CD4-positive, alpha-beta T cell treated with Interleukin-15 for 1 hour (primary cell): ENCODE measurements at regions not wholly inside any gene's neighbourhood (a gene's known extent, or its start where the extent isn't known, plus 50 kb on each side); places are given as distances from the start of the nearest gene placed in this dataset.
"Not testable (repeated sequence)": the region's sequence is repeated elsewhere in the genome, so short reads cannot be mapped to it uniquely, and the experiment has no call there.

ENCODE experiments used
- DNase-seq: peaks from one replicate; pipeline ENCODE4 v3.0.0-alpha.2; 2020

DNA sequence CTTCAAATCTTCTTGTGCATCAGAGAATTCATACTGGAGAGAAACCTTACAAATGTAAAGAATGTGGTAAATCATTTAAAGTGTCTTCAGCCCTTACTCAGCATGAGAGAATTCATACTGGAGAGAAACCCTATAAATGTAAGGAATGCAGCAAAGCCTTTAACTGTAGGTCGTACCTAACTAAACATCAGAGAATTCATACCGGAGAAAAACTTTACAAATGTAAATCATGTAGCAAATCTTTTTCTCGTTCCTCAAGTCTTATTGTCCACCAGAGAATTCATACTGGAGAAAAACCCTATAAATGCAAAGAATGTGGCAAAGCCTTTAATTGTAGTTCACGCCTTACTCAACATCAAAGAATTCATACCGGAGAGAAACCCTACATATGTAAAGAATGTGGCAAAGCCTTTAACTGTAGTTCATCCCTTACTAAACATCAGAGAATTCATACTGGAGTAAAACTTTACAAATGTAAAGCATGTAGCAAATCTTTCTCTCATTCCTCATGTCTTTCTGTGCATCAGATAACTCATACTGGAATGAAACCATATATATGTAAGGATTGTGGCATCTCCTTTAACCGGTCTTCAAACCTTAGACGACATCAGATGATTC lies 118.5 kb upstream of the ZNF267 start:
- no peak for DNase-seq

DNA sequence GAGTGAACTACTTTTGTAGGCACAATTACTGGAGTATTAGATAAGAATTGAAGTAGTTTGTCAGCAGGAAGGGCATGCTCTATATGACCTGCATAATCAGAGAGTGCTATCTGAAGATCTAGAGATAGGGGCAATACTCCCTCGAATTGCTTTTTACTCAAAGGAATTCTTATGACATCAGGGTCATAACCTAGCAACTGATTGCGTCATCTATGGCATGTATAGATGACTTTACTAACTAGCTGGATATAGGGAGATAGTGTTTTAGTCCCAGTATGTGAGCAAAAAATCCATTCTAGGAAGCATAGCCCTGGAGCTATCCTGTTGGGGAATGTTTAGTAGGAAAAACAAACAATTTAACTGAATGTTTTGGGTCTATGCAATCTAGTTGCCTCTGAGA lies 109.5 kb upstream of the ZNF267 start:
- DNase-seq: no peak

DNA sequence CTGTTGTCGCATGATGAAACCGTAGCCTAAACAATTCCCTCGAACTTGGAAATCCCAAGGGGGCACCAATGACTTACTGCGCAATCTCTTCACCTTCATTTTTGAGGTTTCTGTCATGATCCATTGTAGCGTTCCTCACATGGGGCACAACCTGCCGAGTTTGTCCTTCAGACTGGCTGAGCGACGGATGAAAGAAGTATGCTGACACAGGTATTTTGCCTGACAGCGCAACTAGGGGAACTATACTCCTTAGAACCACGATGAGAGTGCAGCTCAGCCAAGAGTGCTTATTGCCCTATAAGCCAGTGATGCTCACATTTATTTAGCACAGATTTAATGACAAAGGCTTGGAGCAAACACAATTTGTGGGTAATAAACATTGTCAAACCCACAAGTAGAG lies 106.3 kb upstream of the ZNF267 start:
- DNase-seq: no peak

DNA sequence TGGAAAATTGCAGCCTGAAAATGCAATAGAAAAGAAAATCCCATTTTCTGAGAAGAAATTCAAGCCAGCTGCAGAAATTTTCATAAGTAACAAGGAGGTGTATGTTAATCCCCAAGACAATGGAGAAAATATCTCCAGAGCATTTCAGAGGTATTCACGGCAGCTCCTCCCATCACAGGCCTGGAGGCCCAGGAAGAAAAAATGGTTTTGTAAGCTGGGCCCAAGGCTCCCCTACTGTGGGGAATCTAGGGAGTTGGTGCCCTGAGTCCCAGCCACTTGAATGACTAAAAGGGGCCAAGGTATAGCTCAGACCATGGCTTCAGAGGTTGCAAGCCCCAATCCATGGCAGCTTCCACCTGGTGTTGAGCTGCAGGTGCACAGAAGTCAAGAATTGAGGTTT lies 93.3 kb upstream of the ZNF267 start:
- DNase-seq: no peak

DNA sequence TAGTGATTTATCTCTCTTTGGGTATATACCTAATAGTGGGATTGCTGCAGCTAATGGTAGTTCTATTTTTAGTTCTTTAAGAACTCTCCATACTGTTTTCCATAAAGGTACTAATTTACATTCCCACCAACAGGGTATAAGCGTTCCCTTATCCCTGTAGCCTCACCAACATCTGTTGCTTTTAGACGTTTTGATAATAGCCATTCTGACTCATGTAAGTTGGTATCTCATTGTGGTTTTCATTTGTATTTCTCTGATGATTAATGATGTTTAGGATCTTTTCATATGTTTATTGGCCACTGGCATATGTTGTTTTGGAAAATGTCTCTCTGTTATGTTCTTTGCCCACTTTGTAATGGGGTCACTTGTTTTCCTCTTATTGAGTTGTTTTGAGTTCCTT lies 88.5 kb upstream of the ZNF267 start:
- DNase-seq: no peak

DNA sequence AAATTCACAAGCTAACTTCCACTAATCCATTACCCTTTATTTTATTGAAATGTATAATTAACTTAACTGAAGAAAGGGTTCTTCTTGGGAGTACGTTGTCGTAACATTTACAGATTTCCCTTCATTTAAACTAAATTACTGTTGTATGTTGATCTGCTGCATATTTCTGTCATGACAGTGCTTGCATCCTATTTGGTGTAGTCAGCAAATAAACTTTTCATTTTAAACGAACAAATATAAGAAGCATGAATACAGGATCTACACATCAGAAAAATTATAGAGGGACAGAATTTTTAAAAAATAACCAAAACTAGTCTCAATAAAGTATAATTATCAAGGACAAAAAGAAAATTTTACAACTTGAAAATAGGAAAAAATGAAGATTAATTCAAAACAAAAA lies 66.5 kb upstream of the ZNF267 start:
- DNase-seq: no peak

DNA sequence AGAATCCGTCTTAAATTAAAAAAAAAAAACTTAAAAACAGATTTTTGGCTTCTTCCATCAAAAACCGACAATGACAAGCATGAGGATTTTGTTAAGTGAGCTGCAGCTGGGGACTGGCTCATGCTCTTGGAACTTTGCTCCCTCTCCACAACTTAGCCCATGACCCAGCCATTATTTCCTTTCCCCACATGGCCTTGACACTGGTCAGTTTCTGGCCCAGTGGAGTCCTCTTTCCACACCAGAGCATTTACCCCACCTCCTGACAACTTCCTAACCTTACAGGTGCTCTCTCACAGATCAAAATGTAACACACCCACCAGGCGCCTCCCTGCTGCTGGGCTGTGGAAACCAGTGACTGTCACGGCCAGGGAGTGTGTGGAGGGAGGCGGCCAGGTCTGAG lies 62.7 kb upstream of the ZNF267 start:
- DNase-seq: no peak

DNA sequence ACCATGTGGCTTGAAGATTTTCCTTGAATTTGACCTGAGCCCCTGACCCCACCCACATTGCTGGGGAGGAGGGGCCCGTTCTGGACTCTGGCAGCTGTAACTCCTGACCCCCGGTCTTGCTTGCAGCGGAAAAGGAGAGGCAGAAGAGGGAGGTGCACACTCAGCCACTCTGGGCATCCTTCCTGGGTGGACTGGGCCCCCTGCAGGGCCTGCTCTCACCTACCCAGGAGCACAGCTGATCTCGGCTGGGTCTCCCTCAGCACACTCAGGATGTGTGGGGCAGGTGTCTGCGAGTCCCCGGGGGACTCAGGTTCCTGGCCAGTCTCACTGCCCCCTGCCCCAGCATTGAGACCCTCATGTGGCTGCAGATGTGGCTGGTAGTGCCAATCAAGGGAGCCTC lies 57.5 kb upstream of the ZNF267 start:
- not testable (repeated sequence) for DNase-seq

DNA sequence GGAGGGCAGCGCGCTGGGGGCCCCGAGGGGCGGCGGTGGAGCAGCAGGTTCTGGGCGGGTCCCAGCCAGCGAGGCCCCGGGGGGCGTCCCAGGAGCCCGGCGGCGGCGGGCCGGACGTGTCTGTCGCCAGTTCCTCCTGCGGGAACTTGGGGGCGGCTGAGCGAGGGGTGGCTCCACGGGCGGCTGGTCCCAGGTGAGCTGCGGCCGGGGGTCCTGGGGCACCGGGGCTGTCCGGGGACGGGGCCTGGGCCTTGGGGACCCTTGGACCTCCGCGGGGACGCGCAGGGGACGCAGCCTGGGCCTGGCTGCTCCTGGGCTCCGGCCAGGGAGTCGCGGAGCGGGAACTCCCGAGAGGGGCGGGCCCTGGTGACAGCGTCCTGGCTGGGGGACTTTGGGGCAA lies 54.2 kb upstream of the ZNF267 start:
- no peak for DNase-seq

DNA sequence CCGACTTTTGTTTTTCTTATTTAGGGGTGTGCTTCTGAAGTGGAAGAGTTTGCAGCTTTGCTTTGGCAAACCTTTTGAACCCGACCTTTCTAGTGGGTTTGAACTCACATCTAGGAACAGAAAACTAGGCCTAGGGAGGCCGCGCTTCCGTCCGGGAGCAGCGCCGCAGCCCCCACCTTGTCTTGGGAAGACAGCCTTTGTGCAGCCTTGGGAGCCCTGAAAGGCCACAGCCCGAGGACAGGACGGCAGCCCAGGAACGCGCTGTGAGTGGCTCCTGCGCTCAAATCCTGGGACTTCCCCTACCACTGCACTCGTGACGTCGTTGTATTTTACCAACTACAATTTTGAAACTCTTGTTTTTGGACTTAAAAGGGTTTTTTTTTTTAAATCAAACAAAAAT lies 53.7 kb upstream of the ZNF267 start:
- no peak for DNase-seq
